T-helper 2 cell treated with Interferon-gamma antibody and Interleukin-4, amounts not matched to agents 5 μg/mL and 100 μg/mL, for 36 hours (primary cell): ENCODE measurements at regions not wholly inside any gene's neighbourhood (a gene's known extent, or its start where the extent isn't known, plus 50 kb on each side); places are given as distances from the start of the nearest gene placed in this dataset.

Experiments
- DNase-seq: peaks from one replicate; pipeline ENCODE4 v3.0.0; 2021; ENCODE audit warnings: low spot score
- H3K27ac Mint-ChIP-seq: one replicate; pipeline ENCODE4 v1.8.0; 2021; ENCODE audit warnings: mild to moderate bottlenecking, mixed read lengths
- H3K27me3 Mint-ChIP-seq: one replicate; pipeline ENCODE4 v1.8.0; 2021; ENCODE audit warnings: low read depth, mixed read lengths
- H3K36me3 Mint-ChIP-seq: one replicate; pipeline ENCODE4 v1.8.0; 2021; ENCODE audit warnings: low read depth, mixed read lengths
- H3K4me1 Mint-ChIP-seq: one replicate; pipeline ENCODE4 v1.8.0; 2021; ENCODE audit warnings: low read depth, mixed read lengths
- H3K4me3 Mint-ChIP-seq: one replicate; pipeline ENCODE4 v1.8.0; 2022; ENCODE audit warnings: mild to moderate bottlenecking, moderate library complexity, mixed read lengths
- H3K9me3 Mint-ChIP-seq: one replicate; pipeline ENCODE4 v1.8.0; 2021; ENCODE audit warnings: mixed read lengths

DNA sequence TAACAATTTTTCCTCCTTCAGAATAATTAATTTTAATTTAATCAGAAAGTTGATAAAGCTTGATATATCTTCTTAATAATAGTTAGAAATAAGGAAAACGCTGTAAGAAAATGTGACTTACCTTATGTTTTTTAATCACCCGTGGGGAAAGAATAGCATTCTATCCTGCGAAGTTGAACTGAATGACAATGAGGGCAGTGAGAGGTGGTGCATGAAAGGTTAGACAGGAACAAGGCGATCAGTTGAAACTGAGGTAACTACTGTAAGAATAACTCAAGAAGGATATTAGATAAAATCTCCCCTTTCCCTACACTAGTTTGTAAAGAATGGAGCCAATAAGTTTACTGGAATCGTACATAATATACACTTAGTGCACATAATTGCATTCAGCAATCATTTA is 655.0 kb upstream of the NCAM2 start:
- Mint-ChIP-seq H3K4me1 (no peaks in the 10 kb centered on the region), H3K9me3 (peaks cover 45% of the 10 kb centered on the region), H3K27me3 (no peaks in the 10 kb centered on the region), H3K36me3 (no peaks in the 10 kb centered on the region), H3K27ac (no peak overlapping the region), H3K4me3 (no peak overlapping the region)
- DNase-seq, result no peak

DNA sequence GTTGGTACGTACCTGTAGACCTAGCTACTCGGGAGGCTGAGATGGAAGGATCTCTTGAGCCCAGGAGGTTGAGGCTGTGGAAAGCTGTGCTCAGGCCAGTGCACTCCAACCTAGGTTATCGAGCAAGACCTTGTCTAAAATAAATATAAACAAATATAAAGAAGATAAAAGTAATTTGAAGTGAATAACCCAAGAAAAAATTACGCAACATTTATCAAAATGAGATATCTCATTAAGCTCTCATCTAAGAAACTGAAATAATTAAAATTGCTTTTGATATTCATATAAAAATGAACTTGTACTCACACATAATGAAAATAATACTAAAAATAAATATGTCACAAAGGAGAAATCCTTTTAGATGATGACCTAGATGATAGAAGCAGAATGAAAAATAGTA is 647.1 kb upstream of the NCAM2 start:
- Mint-ChIP-seq H3K27ac (no peak overlapping the region), H3K36me3 (no peaks in the 10 kb centered on the region), H3K27me3 (no peaks in the 10 kb centered on the region), H3K4me1 (no peaks in the 10 kb centered on the region), H3K9me3 (peaks cover 55% of the 10 kb centered on the region), H3K4me3 (no peak overlapping the region)
- no peak for DNase-seq

DNA sequence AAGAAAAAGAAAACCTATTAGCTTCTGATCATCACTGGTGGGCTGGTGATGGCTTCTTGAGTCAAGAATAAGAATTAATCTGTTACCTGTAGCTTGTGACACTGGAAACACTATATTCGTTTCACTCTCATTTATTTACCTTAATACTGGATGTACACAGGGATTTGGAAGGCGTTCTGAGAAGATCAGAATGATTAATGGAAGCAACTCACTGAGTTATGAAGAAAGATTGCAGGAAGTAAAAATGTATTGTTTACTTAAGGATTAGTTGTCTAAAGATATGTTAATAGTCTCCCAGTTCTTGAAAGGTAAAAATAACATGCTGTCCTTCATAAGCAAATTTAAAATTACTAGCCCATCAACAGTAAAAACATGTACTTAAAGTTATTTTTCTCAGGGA is 644.9 kb upstream of the NCAM2 start:
- H3K4me3 Mint-ChIP-seq, result no peak overlapping the region
- no peaks in the 10 kb centered on the region for H3K36me3 Mint-ChIP-seq
- no peaks in the 10 kb centered on the region for H3K4me1 Mint-ChIP-seq
- H3K27ac Mint-ChIP-seq, result no peak overlapping the region
- H3K27me3 Mint-ChIP-seq, result no peaks in the 10 kb centered on the region
- H3K9me3 Mint-ChIP-seq, result peaks cover 56% of the 10 kb centered on the region
- no peak for DNase-seq

DNA sequence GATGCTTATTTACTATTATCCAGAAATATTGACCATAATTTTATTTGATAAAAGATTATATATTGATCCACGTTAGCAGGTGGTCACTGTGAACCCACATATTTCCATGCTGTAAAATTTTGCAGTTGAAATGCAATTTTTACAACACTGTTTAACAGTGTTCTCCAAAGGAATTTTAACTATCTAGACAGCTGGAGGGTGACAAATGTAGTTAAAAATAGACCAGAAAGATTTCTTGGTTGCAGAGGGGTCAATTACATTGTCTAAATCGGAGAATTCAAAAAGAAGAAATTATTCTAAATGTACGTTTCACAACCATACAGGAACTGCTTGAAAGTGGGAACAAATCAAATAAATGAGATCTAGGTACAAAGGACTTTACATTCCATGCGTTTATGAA is 625.2 kb upstream of the NCAM2 start:
- Mint-ChIP-seq H3K4me3 (no peak overlapping the region), H3K36me3 (no peaks in the 10 kb centered on the region), H3K27ac (no peak overlapping the region), H3K4me1 (no peaks in the 10 kb centered on the region), H3K27me3 (no peaks in the 10 kb centered on the region), H3K9me3 (peaks cover 41% of the 10 kb centered on the region)
- DNase-seq, result no peak

DNA sequence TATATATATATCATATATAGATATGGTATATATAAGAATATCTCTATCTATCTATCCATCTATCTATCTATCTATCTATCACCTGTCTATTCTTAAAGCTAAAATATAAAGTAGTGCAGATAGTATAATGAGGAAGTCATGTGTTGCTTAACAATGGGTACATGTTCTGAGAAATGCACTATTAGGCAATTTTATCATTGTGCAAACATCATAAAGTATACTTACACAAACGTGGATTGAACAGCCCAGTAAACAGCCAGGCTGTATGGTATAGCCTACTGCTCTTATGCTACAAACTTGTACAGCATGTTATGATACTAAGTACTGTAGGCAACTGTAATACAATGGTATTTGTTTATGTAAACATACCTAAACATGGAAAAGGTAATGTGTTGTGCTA is 621.0 kb upstream of the NCAM2 start:
- Mint-ChIP-seq H3K4me1 (no peaks in the 10 kb centered on the region), H3K27me3 (no peaks in the 10 kb centered on the region), H3K4me3 (no peak overlapping the region), H3K9me3 (peaks cover 44% of the 10 kb centered on the region), H3K36me3 (no peaks in the 10 kb centered on the region), H3K27ac (no peak overlapping the region)
- DNase-seq, result no peak

DNA sequence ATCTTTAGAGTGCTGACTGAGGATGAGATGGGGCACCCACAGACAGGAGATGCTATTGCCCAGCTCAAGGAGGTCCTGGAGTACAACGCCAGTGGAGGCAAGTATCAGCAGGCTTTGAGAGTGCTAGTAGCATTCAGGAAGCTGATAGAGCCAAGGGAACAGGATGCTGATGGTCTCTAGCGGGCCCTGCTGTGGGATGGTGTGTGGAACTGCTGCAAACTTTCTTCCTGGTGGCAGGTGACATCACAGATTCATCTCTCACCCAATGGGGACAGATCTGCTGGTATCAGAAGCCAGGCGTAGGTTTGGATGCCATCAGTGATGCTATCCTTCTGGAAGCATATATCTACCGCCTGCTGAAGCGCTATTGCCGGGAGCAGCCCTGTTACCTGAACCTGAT is 609.8 kb upstream of the NCAM2 start:
- Mint-ChIP-seq H3K4me3 (no peak overlapping the region), H3K9me3 (peaks cover 62% of the 10 kb centered on the region), H3K27me3 (no peaks in the 10 kb centered on the region), H3K4me1 (no peaks in the 10 kb centered on the region), H3K27ac (no peak overlapping the region), H3K36me3 (no peaks in the 10 kb centered on the region)
- DNase-seq, result no peak

DNA sequence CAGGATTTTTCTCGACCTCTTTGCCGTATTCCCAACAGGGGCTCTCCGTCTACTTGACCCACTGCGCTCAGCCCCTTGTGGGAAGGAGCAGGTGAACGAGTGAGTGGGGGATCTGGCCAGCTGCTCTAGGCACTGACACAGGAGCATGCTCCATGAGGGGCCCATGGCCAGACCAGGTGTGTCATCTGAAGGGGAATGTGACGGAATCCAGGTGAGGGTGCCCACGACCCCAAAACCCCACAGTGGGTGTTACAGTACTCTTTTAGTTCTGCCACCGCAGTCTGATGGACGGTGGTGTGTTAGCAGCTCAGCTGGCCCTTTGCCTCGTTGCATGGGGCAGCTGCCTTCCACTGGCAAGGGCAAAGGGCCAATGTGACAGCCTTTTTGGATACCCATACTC is 601.4 kb upstream of the NCAM2 start:
- no peak for DNase-seq
- peaks cover 43% of the 10 kb centered on the region for H3K9me3 Mint-ChIP-seq
- H3K36me3 Mint-ChIP-seq, result no peaks in the 10 kb centered on the region
- no peak overlapping the region for H3K4me3 Mint-ChIP-seq
- no peaks in the 10 kb centered on the region for H3K27me3 Mint-ChIP-seq
- H3K27ac Mint-ChIP-seq, result no peak overlapping the region
- H3K4me1 Mint-ChIP-seq, result no peaks in the 10 kb centered on the region

DNA sequence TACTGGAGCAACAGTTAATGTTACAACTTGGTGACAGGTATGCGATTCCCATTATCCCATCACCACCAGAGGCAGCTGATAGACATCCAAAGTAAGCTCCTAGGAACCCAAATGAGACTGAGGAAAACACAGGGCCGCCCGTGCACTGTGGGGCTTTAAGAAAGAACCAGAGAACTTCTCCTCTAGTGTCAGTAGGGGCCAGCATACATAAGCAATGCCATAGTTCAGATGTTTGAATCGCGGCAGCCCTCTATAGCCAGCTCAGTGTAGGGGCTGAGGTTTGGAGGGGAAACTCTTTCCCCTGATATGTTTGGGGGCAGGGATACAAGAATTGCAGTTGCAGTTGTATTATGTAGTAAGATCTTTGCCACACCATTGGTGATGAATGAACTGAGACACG is 593.3 kb upstream of the NCAM2 start:
- H3K9me3 Mint-ChIP-seq, result peaks cover 56% of the 10 kb centered on the region
- H3K27me3 Mint-ChIP-seq, result no peaks in the 10 kb centered on the region
- H3K4me3 Mint-ChIP-seq, result no peak overlapping the region
- H3K27ac Mint-ChIP-seq, result no peak overlapping the region
- DNase-seq, result no peak
- H3K4me1 Mint-ChIP-seq, result no peaks in the 10 kb centered on the region
- H3K36me3 Mint-ChIP-seq, result no peaks in the 10 kb centered on the region

DNA sequence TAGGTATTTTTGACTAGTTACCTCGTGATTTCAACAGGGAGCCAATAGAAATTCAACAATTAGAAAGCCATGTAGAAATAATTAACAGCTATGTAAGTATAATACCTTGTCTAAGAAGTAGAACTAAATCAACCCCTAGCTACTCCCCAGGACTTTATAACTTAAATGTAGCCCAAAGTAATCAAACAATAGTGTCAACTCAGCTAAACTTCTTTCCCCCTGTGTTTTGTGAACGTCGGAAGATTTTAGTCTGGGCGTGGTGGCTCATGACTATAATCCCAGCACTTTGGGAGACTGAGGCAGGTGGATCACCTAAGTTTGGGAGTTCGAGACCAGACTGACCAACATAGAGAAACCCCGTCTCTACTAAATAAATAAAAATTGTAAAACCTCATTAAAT is 579.9 kb upstream of the NCAM2 start:
- no peak overlapping the region for H3K27ac Mint-ChIP-seq
- DNase-seq, result no peak
- H3K4me3 Mint-ChIP-seq, result no peak overlapping the region
- H3K4me1 Mint-ChIP-seq, result no peaks in the 10 kb centered on the region
- H3K9me3 Mint-ChIP-seq, result peaks cover 81% of the 10 kb centered on the region
- no peaks in the 10 kb centered on the region for H3K27me3 Mint-ChIP-seq
- no peaks in the 10 kb centered on the region for H3K36me3 Mint-ChIP-seq

DNA sequence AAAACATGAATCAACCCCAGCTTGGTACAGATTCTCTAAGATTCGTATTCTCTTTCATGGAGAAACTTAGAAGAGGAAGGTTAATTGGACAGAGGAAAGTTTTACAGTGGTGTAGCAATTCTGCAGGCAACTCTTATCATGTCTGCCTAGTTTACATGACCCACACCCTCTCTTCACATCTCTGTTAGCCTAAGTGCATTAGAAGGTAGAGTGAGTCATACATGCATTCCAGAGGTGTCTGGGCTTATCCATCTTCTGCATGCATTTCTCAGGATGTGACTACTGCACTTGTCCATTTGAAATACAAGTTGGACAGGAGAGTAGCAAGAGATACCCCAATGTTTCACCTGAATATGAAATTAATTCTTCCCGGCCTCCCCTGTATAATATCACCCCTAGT is 578.4 kb upstream of the NCAM2 start:
- no peak overlapping the region for H3K27ac Mint-ChIP-seq
- H3K27me3 Mint-ChIP-seq, result no peaks in the 10 kb centered on the region
- no peak for DNase-seq
- H3K4me3 Mint-ChIP-seq, result no peak overlapping the region
- H3K36me3 Mint-ChIP-seq, result no peaks in the 10 kb centered on the region
- H3K4me1 Mint-ChIP-seq, result no peaks in the 10 kb centered on the region
- peaks cover 69% of the 10 kb centered on the region for H3K9me3 Mint-ChIP-seq

DNA sequence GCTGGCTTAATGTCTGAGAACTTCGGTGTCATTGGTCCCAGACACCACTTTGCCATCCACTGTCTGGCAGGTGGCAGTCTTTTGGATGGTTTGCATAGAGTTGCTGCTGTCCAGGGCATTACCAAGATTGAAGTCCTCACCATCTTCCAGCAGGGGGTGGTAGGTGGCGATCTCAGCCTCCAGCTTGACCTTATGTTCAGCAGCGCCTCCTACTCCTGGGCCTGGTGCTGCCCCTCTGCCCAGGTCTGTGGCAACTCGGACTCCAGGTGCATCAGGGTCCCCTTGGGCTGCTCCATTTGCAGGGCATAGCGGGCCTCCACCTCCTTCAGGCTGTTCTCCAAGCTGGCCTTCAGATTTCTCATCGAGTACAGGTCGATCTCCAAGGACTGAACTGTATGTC is 573.3 kb upstream of the NCAM2 start:
- Mint-ChIP-seq H3K27me3 (no peaks in the 10 kb centered on the region), H3K27ac (no peak overlapping the region), H3K4me1 (no peaks in the 10 kb centered on the region), H3K4me3 (no peak overlapping the region), H3K36me3 (no peaks in the 10 kb centered on the region), H3K9me3 (peaks cover 61% of the 10 kb centered on the region)
- DNase-seq, result no peak

DNA sequence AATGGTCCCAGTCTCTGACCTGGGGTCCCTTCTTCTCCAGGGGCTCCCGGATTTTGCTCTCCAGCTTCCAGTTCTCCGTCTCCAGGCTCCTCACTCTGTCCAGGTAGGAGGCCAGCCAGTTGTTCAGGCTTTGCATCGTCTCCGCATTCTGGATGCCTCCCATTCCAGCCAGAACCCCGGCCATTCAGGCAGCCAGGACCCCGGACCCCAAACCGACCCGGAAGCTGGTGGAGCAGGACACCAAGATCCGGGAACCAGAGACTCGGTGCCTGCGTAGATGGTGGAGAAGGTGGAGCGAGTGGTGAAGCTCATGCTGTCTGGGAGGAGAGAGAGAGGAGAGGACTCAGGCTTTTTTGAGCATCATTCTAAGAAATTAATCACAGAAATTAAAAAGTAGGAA is 572.4 kb upstream of the NCAM2 start:
- Mint-ChIP-seq H3K27me3 (no peaks in the 10 kb centered on the region), H3K4me3 (no peak overlapping the region), H3K36me3 (no peaks in the 10 kb centered on the region), H3K27ac (no peak overlapping the region), H3K9me3 (peaks cover 55% of the 10 kb centered on the region), H3K4me1 (no peaks in the 10 kb centered on the region)
- no peak for DNase-seq

DNA sequence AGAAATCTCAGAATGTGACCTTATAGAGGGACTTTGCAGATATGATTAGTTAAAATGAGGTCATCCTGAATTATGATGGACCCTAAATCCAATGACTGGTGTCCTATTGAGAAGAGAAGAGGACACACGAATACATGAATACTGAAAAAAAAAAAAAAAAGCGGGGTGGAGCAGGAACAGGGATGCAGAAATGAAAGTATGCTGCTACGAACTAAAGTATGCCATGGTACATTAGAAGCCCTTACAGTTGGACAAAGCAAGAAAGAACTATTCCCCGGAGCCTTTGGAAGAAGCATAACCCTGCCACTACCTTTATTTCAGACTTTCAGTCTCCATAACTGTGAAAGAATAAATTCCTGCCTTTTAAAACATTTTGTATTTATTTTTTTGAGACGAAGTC is 557.9 kb upstream of the NCAM2 start:
- H3K36me3 Mint-ChIP-seq, result peaks cover 2% of the 10 kb centered on the region
- H3K27ac Mint-ChIP-seq, result no peak overlapping the region
- no peak overlapping the region for H3K4me3 Mint-ChIP-seq
- H3K27me3 Mint-ChIP-seq, result no peaks in the 10 kb centered on the region
- DNase-seq, result no peak
- peaks cover 41% of the 10 kb centered on the region for H3K9me3 Mint-ChIP-seq
- no peaks in the 10 kb centered on the region for H3K4me1 Mint-ChIP-seq

DNA sequence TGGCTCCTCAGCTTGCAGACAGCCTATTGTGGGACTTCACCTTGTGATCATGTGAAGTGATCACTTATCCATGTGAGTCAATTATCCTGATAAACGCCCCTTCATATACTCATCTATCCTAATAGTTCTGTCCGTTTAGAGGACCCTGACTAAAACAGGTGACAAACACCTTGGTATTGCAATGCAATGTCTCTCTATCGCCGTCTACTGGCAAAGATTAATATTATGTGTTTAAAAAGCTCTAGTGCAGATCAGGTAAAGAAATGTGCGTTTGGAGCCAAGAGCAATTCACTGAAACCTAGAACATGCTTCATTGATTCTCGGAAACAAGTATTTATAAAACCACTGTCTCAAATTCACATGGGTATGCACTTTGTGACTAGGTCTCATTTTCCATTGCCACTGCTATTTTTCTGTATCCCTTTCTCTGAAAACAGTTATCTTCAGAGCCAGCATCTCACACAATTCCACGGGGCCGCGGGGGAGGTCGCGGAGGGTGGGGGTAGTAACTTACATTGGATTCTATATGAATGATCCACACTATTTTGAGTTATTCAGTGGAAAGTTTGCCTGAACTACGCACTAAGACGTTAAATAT is 554.6 kb upstream of the NCAM2 start:
- Mint-ChIP-seq H3K27me3 (no peaks in the 10 kb centered on the region), H3K27ac (no peak overlapping the region), H3K36me3 (peaks cover 2% of the 10 kb centered on the region), H3K4me1 (no peaks in the 10 kb centered on the region), H3K4me3 (no peak overlapping the region), H3K9me3 (peaks cover 24% of the 10 kb centered on the region)
- no peak for DNase-seq

DNA sequence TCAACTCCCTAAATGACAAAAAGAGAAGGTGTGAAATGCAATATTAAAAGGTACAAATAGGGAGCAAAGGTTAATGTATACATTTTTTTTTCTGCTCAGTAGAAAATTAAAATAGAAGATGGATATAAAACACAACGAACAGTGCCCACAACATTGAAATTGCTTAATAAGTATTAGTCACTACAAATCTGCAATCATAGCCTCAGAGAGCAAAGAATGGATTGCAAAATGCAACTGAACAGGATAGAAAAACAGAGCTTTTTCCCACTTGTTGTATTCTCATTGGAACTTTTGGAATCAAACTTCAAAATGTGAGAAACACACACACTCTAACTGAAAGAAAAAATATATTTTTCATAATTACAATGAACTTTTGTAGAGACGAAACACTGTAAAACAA is 552.2 kb upstream of the NCAM2 start:
- Mint-ChIP-seq H3K36me3 (peaks cover 2% of the 10 kb centered on the region), H3K27me3 (no peaks in the 10 kb centered on the region), H3K4me1 (no peaks in the 10 kb centered on the region), H3K27ac (no peak overlapping the region), H3K9me3 (peaks cover 28% of the 10 kb centered on the region), H3K4me3 (no peak overlapping the region)
- no peak for DNase-seq
